Naive thymus-derived CD4-positive, alpha-beta T cell (primary cell): ENCODE measurements at regions not wholly inside any gene's neighbourhood (a gene's known extent, or its start where the extent isn't known, plus 50 kb on each side); places are given as distances from the start of the nearest gene placed in this dataset.

Experiments
- ATAC-seq: fragments of 150-1000 bp; cut with Tn5 transposase; 2 replicates; pipeline ENCODE4 v1.10.0; 2021; ENCODE audit warnings: mild to moderate bottlenecking, moderate library complexity
- CTCF ChIA-PET: fragments of 350-600 bp; sonication (Branson Sonifier 250); formaldehyde crosslinking; loops from one replicate; lab custom pipeline; 2021; ENCODE audit warnings: antibody characterized with exemption; lab: Charles Lee
- POLR2A ChIA-PET: fragments of 350-600 bp; sonication (Branson Sonifier 250); formaldehyde crosslinking; loops from one replicate; lab custom pipeline; 2021; ENCODE audit warnings: antibody characterized with exemption, inconsistent platforms; lab: Charles Lee
- DNase-seq, 9 donors: peaks; one replicate each; pipeline versions ENCODE4 v3.0.0 to v3.0.0-alpha.2; 2020 to 2022; ENCODE audit warnings: mixed read lengths in 1 of 9
- H3K27ac ChIP-seq: one replicate; pipeline ENCODE4 v1.7.0; 2013; ENCODE audit warnings: mild to moderate bottlenecking, low read depth, low read length, moderate library complexity
- H3K27me3 ChIP-seq, 2 donors: one replicate each; pipeline ENCODE4 v1.7.0; 2013; ENCODE audit warnings: low read length in 2 of 2, mild to moderate bottlenecking in 2 of 2, moderate library complexity in 2 of 2; ENCODE audit not compliant: control insufficient read depth in 2 of 2, insufficient read depth in 2 of 2
- H3K36me3 ChIP-seq, 3 experiments: 1 replicate in 2 of 3; 2 replicates in 1 of 3; pipeline ENCODE4 v1.7.0; 2013; ENCODE audit warnings: low read length in 3 of 3, mild to moderate bottlenecking in 3 of 3, moderate library complexity in 1 of 3; ENCODE audit not compliant: insufficient read depth in 3 of 3, control insufficient read depth in 2 of 3
- H3K4me1 ChIP-seq, 2 donors: one replicate each; pipeline ENCODE4 v1.7.0; 2013; ENCODE audit warnings: low read length in 2 of 2, mild to moderate bottlenecking in 2 of 2, moderate library complexity in 1 of 2; ENCODE audit not compliant: control insufficient read depth in 2 of 2, insufficient read depth in 2 of 2
- H3K4me3 ChIP-seq: 2 replicates; pipeline ENCODE4 v1.7.0; 2013; ENCODE audit warnings: mild to moderate bottlenecking, low read length
- H3K9me3 ChIP-seq, 3 experiments: 1 replicate in 2 of 3; 2 replicates in 1 of 3; pipeline ENCODE4 v1.7.0; 2013; ENCODE audit warnings: low read length in 3 of 3; ENCODE audit not compliant: control insufficient read depth in 2 of 3
- H3K27ac Mint-ChIP-seq, 9 donors: one replicate each; pipeline ENCODE4 v1.8.0; 2020 to 2022; ENCODE audit warnings: mixed read lengths in 9 of 9, mild to moderate bottlenecking in 8 of 9, moderate library complexity in 5 of 9, inconsistent platforms in 2 of 9
- H3K27me3 Mint-ChIP-seq, 5 donors: one replicate each; pipeline ENCODE4 v1.8.0; 2021 to 2022; ENCODE audit warnings: mixed read lengths in 5 of 5, mild to moderate bottlenecking in 1 of 5
- H3K36me3 Mint-ChIP-seq, 5 donors: one replicate each; pipeline ENCODE4 v1.8.0; 2020 to 2022; ENCODE audit warnings: mixed read lengths in 5 of 5, mild to moderate bottlenecking in 3 of 5, inconsistent platforms in 1 of 5
- H3K4me1 Mint-ChIP-seq, 7 donors: one replicate each; pipeline ENCODE4 v1.8.0; 2020 to 2022; ENCODE audit warnings: mixed read lengths in 7 of 7, mild to moderate bottlenecking in 3 of 7, inconsistent platforms in 1 of 7
- H3K4me3 Mint-ChIP-seq, 10 donors: one replicate each; pipeline ENCODE4 v1.8.0; 2020 to 2022; ENCODE audit warnings: mild to moderate bottlenecking in 10 of 10, mixed read lengths in 10 of 10, moderate library complexity in 6 of 10, inconsistent platforms in 2 of 10
- H3K9me3 Mint-ChIP-seq, 11 donors: one replicate each; pipeline ENCODE4 v1.8.0; 2020 to 2022; ENCODE audit warnings: mixed read lengths in 11 of 11, mild to moderate bottlenecking in 4 of 11, inconsistent platforms in 1 of 11, moderate library complexity in 1 of 11
- intact Hi-C, 2 donors: fragments of 100-400 bp; cut with micrococcal nuclease; formaldehyde crosslinking; loops; one replicate each; pipeline ENCODE4 v1.15.1; 2023

DNA sequence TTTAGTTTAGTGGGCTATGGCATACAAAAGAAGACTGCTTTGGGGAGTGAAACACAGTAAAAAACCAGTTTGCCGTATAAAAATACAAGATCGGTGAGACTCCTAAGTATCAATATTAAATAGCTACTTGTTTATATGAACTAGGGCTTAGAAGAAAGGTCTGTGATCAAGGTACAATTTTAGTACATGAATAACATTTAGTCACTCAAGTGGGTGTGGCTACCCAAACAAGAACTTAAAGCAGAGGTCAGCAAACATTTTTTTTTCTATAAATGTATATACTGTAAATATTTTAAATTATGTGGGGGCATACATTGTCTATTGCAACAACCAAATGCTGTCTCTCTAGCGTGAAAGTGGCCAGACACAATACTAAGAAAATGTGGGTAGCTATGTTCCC lies 1452.5 kb upstream of the NUDT12 start:
- ChIA-PET POLR2A (no interaction called here), CTCF (no interaction called here)
- H3K27me3 Mint-ChIP-seq = no peaks in the 10 kb centered on the region
- Histone ChIP-seq H3K36me3 (no peaks in the 10 kb centered on the region), H3K9me3 (no peaks in the 10 kb centered on the region), H3K27me3 (no peaks in the 10 kb centered on the region), H3K27ac (no peak overlapping the region), H3K4me1 (no peaks in the 10 kb centered on the region), H3K4me3 (no peak overlapping the region)
- H3K4me3 Mint-ChIP-seq = no peak overlapping the region
- H3K27ac Mint-ChIP-seq = no peak overlapping the region
- DNase-seq = no peak
- intact Hi-C loops = no loop called here
- ATAC-seq = no peak
- no peaks in the 10 kb centered on the region for H3K4me1 Mint-ChIP-seq
- peaks cover 2 to 21% (median 5%) of the 10 kb centered on the region in 11 donors for H3K9me3 Mint-ChIP-seq
- no peaks in the 10 kb centered on the region for H3K36me3 Mint-ChIP-seq

DNA sequence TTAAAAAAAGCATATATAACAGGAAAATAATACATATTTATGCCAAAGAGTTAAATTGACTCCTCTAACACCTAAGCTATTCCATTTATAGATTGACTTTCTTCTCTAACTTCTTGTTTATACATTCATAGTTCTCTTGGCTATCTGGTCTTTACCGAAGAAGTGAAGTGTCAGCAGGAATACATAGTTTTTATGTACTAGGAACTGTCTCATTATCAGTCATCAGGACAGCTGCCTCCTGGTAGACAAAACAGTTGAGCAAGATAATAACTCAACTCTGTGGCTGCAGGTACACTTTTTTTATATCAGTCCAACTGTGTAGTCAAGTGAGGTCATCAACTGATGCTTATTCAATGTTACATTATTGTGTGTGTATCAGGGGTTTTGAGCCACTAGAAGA lies 1436.0 kb upstream of the NUDT12 start:
- H3K27me3 ChIP-seq = no peaks in the 10 kb centered on the region
- ChIA-PET POLR2A (no interaction called here), CTCF (no interaction called here)
- H3K9me3 ChIP-seq = peaks cover 0 to 4% (median 0%) of the 10 kb centered on the region in 3 experiments
- Mint-ChIP-seq H3K4me3 (no peak overlapping the region), H3K27ac (no peak overlapping the region), H3K36me3 (no peaks in the 10 kb centered on the region), H3K9me3 (peaks cover 0 to 12% (median 3%) of the 10 kb centered on the region in 11 donors), H3K4me1 (no peaks in the 10 kb centered on the region), H3K27me3 (no peaks in the 10 kb centered on the region)
- no peaks in the 10 kb centered on the region for H3K36me3 ChIP-seq
- no peak overlapping the region for H3K27ac ChIP-seq
- no peak overlapping the region for H3K4me3 ChIP-seq
- DNase-seq (no peak), ATAC-seq (no peak)
- intact Hi-C loops = no loop called here
- H3K4me1 ChIP-seq = no peaks in the 10 kb centered on the region

- DNase-seq (no peak), ATAC-seq (no peak)
- intact Hi-C loops = no loop called here
- H3K4me1 ChIP-seq = no peaks in the 10 kb centered on the region
- Mint-ChIP-seq H3K36me3 (no peaks in the 10 kb centered on the region), H3K27ac (no peak overlapping the region), H3K27me3 (no peaks in the 10 kb centered on the region), H3K4me3 (no peak overlapping the region), H3K4me1 (no peaks in the 10 kb centered on the region), H3K9me3 (peaks cover 0 to 10% (median 2%) of the 10 kb centered on the region in 11 donors)
- no peak overlapping the region for H3K4me3 ChIP-seq
- peaks cover 0 to 4% (median 0%) of the 10 kb centered on the region in 3 experiments for H3K9me3 ChIP-seq
- H3K36me3 ChIP-seq = no peaks in the 10 kb centered on the region
- POLR2A ChIA-PET = no interaction called here
- no peaks in the 10 kb centered on the region for H3K27me3 ChIP-seq
- no peak overlapping the region for H3K27ac ChIP-seq
- CTCF ChIA-PET = no interaction called here
These were observed 1435.6 kb upstream of the NUDT12 start for GRCh38 chr5:104998169-104998568.

- Histone ChIP-seq H3K4me1 (no peaks in the 10 kb centered on the region), H3K27me3 (no peaks in the 10 kb centered on the region), H3K36me3 (no peaks in the 10 kb centered on the region), H3K9me3 (no peaks in the 10 kb centered on the region), H3K4me3 (no peak overlapping the region), H3K27ac (no peak overlapping the region)
- ChIA-PET POLR2A (no interaction called here), CTCF (no interaction called here)
- H3K9me3 Mint-ChIP-seq = peaks cover under 1 to 30% (median 10%) of the 10 kb centered on the region in 11 donors
- peaks cover 0 to 4% (median 0%) of the 10 kb centered on the region in 5 donors for H3K36me3 Mint-ChIP-seq
- H3K27me3 Mint-ChIP-seq = no peaks in the 10 kb centered on the region
- H3K4me3 Mint-ChIP-seq = no peak overlapping the region
- no peak for ATAC-seq
- no peak overlapping the region for H3K27ac Mint-ChIP-seq
- DNase-seq = no peak
- intact Hi-C loops = no loop called here
- no peaks in the 10 kb centered on the region for H3K4me1 Mint-ChIP-seq
These were observed 1424.5 kb upstream of the NUDT12 start for GRCh38 chr5:104987074-104987473.

- Histone ChIP-seq H3K27ac (no peak overlapping the region), H3K9me3 (no peaks in the 10 kb centered on the region), H3K27me3 (no peaks in the 10 kb centered on the region), H3K36me3 (no peaks in the 10 kb centered on the region), H3K4me3 (no peak overlapping the region), H3K4me1 (no peaks in the 10 kb centered on the region)
- Mint-ChIP-seq H3K36me3 (no peaks in the 10 kb centered on the region), H3K27me3 (no peaks in the 10 kb centered on the region), H3K4me3 (no peak overlapping the region), H3K4me1 (no peaks in the 10 kb centered on the region), H3K9me3 (peaks cover 0 to 39% (median 8%) of the 10 kb centered on the region in 11 donors), H3K27ac (no peak overlapping the region)
- intact Hi-C loops = no loop called here
- DNase-seq = no peak
- ATAC-seq = no peak
- POLR2A ChIA-PET = no interaction called here
- CTCF ChIA-PET = no interaction called here
These were observed 1414.9 kb upstream of the NUDT12 start for GRCh38 chr5:104977529-104977928.

GRCh38 chr5:104967806-104968410 lies 1405.3 kb upstream of the NUDT12 start:
- H3K4me3 ChIP-seq = no peak overlapping the region
- ChIA-PET CTCF (no interaction called here), POLR2A (no interaction called here)
- no peak for ATAC-seq
- no peak overlapping the region for H3K4me3 Mint-ChIP-seq
- no peaks in the 10 kb centered on the region for H3K27me3 Mint-ChIP-seq
- no peaks in the 10 kb centered on the region for H3K27me3 ChIP-seq
- no peaks in the 10 kb centered on the region for H3K36me3 ChIP-seq
- H3K27ac Mint-ChIP-seq = no peak overlapping the region
- no peak overlapping the region for H3K27ac ChIP-seq
- no peak for DNase-seq
- H3K4me1 ChIP-seq = no peaks in the 10 kb centered on the region
- no peaks in the 10 kb centered on the region for H3K9me3 ChIP-seq
- H3K9me3 Mint-ChIP-seq = peaks cover 0 to 10% (median 0%) of the 10 kb centered on the region in 11 donors
- H3K36me3 Mint-ChIP-seq = no peaks in the 10 kb centered on the region
- H3K4me1 Mint-ChIP-seq = no peaks in the 10 kb centered on the region
- intact Hi-C loops = no loop called here

- H3K4me3 ChIP-seq = no peak overlapping the region
- H3K27me3 Mint-ChIP-seq = no peaks in the 10 kb centered on the region
- no peaks in the 10 kb centered on the region for H3K4me1 ChIP-seq
- peaks cover 0 to 10% (median 0%) of the 10 kb centered on the region in 11 donors for H3K9me3 Mint-ChIP-seq
- no peak overlapping the region for H3K4me3 Mint-ChIP-seq
- ChIA-PET CTCF (no interaction called here), POLR2A (no interaction called here)
- H3K27ac ChIP-seq = no peak overlapping the region
- H3K27me3 ChIP-seq = no peaks in the 10 kb centered on the region
- intact Hi-C loops = no loop called here
- no peaks in the 10 kb centered on the region for H3K4me1 Mint-ChIP-seq
- no peaks in the 10 kb centered on the region for H3K36me3 ChIP-seq
- no peaks in the 10 kb centered on the region for H3K9me3 ChIP-seq
- ATAC-seq = no peak
- DNase-seq = no peak
- H3K36me3 Mint-ChIP-seq = no peaks in the 10 kb centered on the region
- no peak overlapping the region for H3K27ac Mint-ChIP-seq
These were observed 1402.4 kb upstream of the NUDT12 start for GRCh38 chr5:104965006-104965405.
